Stimulated activated CD8-positive, alpha-beta memory T cell treated with anti-CD3 and anti-CD28 coated beads, Interleukin-7, amount 100 ng/mL, for 1 hour (primary cell): ENCODE measurements at regions not wholly inside any gene's neighbourhood (a gene's known extent, or its start where the extent isn't known, plus 50 kb on each side); places are given as distances from the start of the nearest gene placed in this dataset.

Experiments used
- DNase-seq, 2 donors: peaks; one replicate each; pipeline ENCODE4 v3.0.0-alpha.2; 2020; ENCODE audit warnings: low read depth in 2 of 2

GRCh38 chr16:80041410-80041809 is 440.9 kb upstream of the MAF start:
- DNase-seq = no peak

DNA sequence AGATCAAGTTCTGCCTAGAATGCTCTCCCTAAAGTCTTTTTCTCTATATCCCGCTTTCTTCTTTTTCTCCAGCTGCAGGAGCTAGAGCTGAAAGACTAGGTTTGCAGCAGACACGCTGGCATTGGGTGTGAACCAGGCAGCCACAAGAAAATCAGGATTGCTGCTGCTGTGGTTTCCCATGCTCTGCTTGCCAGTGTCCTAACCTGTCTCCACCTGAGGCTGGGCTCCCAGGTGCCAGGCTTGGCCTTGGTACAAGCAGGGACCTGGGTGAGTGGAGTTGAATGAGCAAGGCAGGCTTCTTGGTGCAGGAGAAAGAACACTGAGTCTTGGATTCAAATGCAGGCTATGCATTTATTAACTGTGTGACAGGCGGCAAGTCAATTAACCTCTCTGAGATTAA is 440.3 kb upstream of the MAF start:
- DNase-seq = no peak

DNA sequence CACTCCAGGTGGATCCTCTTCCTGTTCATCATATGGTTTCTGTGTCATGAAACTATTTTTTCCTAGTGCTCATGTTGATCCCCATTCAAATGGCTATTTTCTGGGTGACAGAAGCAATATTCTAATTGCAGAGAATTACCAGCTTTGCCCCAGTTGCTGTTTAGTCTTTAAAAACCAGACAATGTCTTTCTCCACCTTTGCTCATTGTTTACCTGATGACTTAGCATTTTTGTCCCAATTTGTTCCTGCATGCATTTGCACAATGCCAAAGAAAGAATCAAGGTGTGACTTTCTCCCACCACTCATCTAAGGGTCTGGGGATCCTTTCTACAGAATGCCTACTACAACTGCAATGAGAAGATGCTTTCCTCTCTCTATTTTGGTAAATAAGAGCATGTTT is 439.9 kb upstream of the MAF start:
- no peak for DNase-seq

- no peak for DNase-seq
Measured at GRCh38 chr16:80039777-80040176, 439.2 kb upstream of the MAF start.

GRCh38 chr16:80038566-80038965 is 438.0 kb upstream of the MAF start:
- DNase-seq = no peak

GRCh38 chr16:80034948-80035663 is 434.6 kb upstream of the MAF start:
- DNase-seq = no peak

DNA sequence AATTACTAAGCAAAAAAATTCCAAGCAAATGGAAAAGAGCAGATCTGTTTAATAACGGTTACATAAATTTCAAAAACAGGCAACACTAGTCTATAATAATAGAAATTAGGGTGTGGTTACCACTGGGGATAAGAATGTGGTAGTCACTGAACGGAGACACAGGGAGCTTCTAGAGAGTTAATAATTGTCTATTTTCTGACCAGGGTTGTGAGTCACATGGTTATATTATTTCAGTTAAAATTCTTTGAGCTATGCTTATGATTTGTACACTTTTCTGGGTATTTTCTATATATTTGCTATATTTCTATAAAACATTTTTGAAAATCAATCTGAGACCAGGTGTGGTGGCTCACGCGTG is 433.9 kb upstream of the MAF start:
- no peak for DNase-seq

DNA sequence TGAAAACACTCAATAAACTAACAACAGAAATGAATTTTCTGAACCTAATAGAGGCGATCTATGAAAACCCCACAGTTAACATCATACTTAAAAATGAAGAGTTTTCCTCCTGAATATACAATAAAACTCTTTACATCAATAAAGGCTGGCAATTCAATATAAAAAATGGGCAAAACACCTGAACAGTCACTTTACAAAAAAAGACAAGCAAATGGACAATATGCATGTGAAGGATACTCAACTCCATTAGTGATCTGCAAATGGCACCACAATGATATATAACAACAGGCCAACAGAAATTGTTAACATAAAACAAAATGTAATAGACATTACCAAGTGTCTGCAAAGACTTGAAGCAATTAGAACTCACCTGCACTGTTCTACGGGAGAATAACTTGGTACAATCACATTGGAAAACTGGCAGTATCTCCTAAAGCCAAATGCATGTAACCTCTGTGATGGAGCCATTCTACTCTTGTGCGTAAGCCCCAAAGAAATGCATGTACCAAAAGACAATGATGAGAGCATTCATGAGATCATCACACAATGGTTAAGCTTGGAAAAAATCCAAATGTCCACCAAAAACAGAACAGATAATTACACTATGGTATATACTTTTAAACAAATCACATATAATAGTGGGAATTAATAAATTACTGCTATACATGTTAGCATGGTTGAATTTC is 433.4 kb upstream of the MAF start:
- no peak for DNase-seq

GRCh38 chr16:80029761-80030481 is 429.4 kb upstream of the MAF start:
- no peak for DNase-seq

GRCh38 chr16:80029381-80029630 is 428.8 kb upstream of the MAF start:
- DNase-seq = no peak

GRCh38 chr16:80028581-80029380 is 428.2 kb upstream of the MAF start:
- DNase-seq = no peak

DNA sequence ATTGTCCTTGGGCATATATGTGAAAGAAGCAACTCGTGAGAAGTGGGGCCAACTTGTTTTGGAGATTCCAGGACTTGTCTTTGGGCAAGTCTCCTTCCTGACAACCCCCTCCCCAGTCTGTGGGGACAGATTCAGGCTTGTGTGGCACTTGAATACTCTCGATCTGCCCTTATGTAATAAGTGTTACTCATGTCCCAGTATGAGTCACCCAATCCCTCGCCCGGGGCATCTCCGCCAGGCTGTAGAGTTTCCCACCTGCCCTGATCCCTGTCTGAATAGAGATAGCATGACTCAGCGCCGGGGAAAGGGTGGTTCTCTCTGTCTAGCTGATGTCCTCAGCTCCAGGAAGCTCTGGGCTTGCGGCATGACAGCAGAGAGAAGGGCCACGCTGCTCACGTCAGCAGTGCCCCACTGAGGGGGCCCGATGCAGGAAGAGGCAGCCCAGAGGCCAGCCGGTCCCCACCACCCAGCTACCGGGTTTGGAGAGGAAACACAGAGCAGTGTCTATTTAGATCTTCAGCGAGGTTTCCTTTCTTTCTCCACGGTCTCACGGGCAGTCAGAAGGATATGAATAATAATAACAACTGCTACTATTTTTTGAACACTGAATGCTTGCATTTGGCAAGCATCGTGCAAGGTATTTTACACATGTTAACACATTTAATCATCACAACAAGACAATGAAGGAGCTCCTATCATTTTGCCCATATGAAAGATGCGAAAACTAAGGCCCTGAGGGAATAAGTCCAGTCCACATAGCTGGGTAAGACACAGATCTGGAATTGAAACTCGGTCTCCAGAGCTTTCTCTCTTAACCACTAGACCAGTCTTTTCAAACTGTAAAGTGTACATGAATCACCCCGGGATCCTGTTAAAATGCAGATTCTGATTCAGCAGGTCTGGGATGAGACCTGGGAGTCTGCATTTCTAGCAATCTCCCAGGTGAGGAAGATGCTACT is 426.7 kb upstream of the MAF start:
- peak; percentile 9 to 11 for DNase-seq

GRCh38 chr16:80025236-80025635 is 424.7 kb upstream of the MAF start:
- no peak for DNase-seq

DNA sequence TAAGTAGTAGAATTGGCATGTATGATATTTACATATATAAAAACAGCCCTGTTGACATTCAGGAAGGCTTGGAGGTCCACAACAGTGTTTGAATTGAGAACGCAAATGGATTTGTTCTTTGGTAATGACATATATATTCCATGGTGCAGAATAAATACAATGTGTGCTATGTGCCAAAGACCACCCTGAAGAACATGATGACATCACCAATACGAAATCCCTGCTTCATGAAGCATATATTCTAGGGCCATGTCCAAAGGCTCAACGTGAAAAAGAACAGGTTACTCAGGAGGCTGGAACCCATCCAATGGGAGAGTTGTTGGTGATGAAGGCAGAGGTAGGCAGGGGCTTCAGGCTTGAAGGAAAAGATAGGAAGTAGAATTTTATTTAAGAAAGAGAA is 423.9 kb upstream of the MAF start:
- DNase-seq = no peak

DNA sequence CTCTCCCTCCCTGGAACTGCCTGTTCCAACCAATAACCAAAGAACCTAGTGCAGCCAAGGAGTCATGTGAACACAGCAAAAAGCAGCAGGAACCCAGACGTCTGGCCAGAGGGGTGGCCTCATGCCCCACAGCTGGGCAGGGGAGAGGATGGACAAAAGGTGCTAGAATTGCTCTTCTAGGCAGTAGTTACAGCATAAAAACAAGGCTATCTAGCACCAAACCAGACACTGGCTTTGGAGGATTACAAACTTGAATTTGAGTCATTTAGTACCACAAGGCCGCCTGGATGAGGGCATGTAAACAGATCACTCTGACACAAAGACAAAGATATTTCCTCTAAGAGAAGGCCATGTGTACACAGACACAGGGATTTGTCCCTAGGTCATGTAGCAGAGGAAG is 423.3 kb upstream of the MAF start:
- no peak for DNase-seq

DNA sequence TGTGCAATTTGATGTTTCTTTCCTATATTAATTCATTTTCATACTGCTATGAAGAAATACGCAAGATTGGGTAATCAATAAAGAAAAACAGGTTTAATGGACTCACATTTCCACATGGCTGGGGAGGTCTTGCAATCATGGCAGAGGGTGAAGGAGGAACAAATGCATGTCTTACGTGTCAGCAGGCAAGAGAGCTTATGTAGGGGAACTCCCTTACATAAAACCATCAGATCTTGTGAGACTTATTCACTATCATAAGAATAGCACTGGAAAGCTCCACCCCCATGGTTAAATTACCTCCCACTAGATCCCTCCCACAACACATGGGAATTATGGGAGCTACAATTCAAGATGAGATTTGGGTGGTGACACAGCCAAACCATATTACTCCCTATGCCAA is 418.9 kb upstream of the MAF start:
- no peak for DNase-seq

GRCh38 chr16:80018466-80018865 is 417.9 kb upstream of the MAF start:
- DNase-seq = no peak

DNA sequence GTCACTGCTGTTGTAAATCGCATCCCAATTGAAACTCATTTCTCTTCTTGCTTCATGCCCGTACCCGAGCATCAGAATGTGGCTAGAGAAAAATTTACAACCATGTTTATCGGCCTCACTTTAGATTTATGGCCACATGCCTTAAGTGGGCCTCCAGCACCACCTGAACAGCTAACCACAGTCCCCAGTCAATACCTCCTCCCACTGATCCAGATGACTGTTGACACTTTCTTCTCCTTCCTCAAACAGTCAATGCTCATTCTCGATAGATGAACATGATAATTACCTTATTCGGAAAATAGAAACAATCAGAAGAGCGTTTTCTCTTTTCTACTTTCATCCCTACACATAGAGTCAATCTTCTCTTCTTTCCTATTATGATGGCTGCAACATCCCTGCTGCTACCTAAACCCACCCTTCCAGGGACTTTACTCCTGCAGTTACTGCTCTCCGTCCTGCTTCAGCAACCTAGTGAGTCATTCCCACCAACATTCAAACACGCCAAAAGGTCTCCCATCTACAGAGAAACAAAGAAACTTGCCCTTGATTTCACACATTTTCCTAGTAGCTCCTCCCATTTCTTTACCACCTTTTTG is 416.3 kb upstream of the MAF start:
- no peak for DNase-seq

DNA sequence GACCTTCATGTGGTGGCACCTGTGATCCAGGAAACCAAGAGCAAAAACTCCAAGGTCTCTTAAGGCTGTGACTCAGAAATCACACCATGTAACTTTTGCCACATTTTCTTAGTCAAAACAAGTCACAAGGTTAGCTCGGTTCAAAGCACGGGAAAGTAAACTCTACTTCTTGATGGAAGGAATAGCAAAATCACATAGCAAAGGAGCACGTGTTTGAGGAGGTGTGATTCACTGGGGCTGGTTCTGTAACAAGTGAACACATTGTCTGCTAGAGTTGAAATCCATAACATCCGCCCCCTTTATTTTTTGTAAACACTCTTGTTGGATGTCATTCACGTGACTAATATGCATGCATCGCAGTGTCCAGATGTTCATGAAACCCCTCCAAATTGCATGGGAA is 415.0 kb upstream of the MAF start:
- no peak for DNase-seq

DNA sequence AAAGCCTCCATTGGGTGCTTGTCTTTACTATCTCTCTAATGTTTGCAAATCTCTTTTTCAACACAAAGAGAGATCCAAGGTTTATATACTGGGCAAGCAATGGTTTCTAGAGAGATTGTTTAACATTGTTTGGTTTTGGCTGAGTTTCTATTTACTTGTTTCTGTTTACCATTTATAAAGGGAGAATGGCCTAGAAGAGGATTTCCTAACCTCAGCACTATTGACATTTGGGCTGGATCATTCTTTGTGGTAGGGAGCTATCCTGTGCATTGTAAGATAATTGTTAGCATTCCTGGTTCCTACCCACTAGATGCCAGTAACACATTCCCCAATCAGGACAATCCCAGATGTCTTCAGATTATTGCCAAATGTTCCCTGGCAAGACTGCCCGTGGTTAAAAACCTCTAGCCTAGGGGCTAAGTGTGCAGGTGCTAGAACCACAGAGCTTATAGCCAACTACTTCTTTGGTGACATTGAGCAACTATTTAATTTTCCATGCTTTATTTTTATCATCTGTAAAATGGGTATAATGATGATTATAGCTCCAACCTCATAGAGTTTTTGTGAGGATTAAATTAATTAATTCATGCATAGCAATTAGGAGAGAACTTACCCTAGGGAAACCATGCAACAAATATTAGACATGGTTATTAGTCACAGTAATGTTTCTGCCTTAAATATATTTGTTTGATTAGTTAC is 413.9 kb upstream of the MAF start:
- DNase-seq = no peak
